Lung (tissue), 11 donors: ENCODE measurements at regions not wholly inside any gene's neighbourhood (a gene's known extent, or its start where the extent isn't known, plus 50 kb on each side); places are given as distances from the start of the nearest gene placed in this dataset.

Source experiments
- ATAC-seq: fragments of 200-7000 bp; cut with Tn5 transposase; one replicate; pipeline ENCODE4 v1.9.1; 2020; ENCODE audit warnings: moderate number of reproducible peaks; ENCODE audit not compliant: insufficient read depth, low FRiP score
- DNase-seq, 3 donors: peaks; one replicate each; pipeline ENCODE4 v3.0.0-alpha.2; 2013 to 2017
- H3K27ac ChIP-seq, 2 donors: one replicate each; pipeline ENCODE4 v1.5.1; 2013; ENCODE audit warnings: mild to moderate bottlenecking in 2 of 2, moderate library complexity in 2 of 2, control low read depth in 1 of 2, inconsistent platforms in 1 of 2, low read depth in 1 of 2, low read length in 1 of 2
- H3K27me3 ChIP-seq, 3 donors: one replicate each; pipeline ENCODE4 v1.5.1; 2013; ENCODE audit warnings: low read length in 2 of 3; ENCODE audit not compliant: control insufficient read depth in 3 of 3, insufficient read depth in 3 of 3
- H3K36me3 ChIP-seq, 4 donors: one replicate each; pipeline ENCODE4 v1.5.1; 2013; ENCODE audit warnings: low read length in 4 of 4, mild to moderate bottlenecking in 1 of 4, moderate library complexity in 1 of 4; ENCODE audit not compliant: control insufficient read depth in 4 of 4, insufficient read depth in 4 of 4
- H3K4me1 ChIP-seq, 5 donors: one replicate each; pipeline ENCODE4 v1.5.1; 2013; ENCODE audit warnings: low read length in 5 of 5, mild to moderate bottlenecking in 2 of 5, moderate library complexity in 1 of 5; ENCODE audit not compliant: control insufficient read depth in 5 of 5, insufficient read depth in 5 of 5
- H3K4me3 ChIP-seq: one replicate; pipeline ENCODE4 v1.5.1; 2013; ENCODE audit warnings: mild to moderate bottlenecking, control low read depth, moderate library complexity
- H3K9ac ChIP-seq, 2 donors: one replicate each; pipeline ENCODE4 v1.5.1; 2013; ENCODE audit warnings: low read length in 2 of 2, control low read depth in 1 of 2; ENCODE audit not compliant: insufficient read depth in 1 of 2
- H3K9me3 ChIP-seq, 4 donors: one replicate each; pipeline ENCODE4 v1.5.1; 2013; ENCODE audit warnings: low read length in 3 of 4, mild to moderate bottlenecking in 1 of 4, moderate library complexity in 1 of 4; ENCODE audit not compliant: control insufficient read depth in 4 of 4, insufficient read depth in 3 of 4
- WGBS, 2 donors: extraction: QIAGEN DNeasy Blood & Tissue Kit; methylation state at CpG; one replicate each; pipeline ENCODE4 v1.1.7; 2013; 5-methylcytosine and 5-hydroxymethylcytosine counted together
- TF ChIP-seq, protein P1 (sequence below): IDR thresholded peaks from 2 replicates; pipeline ENCODE4 v1.5.1; 2012; ENCODE audit warnings: mild to moderate bottlenecking; ENCODE audit errors: control extremely low read depth, extremely low read depth
- donor health status: control.
- donor health status: control.
- donor health status: Bipolar disorder and iron deficiency.
- donor health status: healthy.
- donor health status: DM: yes; HTN: yes; CAD: no.

DNA sequence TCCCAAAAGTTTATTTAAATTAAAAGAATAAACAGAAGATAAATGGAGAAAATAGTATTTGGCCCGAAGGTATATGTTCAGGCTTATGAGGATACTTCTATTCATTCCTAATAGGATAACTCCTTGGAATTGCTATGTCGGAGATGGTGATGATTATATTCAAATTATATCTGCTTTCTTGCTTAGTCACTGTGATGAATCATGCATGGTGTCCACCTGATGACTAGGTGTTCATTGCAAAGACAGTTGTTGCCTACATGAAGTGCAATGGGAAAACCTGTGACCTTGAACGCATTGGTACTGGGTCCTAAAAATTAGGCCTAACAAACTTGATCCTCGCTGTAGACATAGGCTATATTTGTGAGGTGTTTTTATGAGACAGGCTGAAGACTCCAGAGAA lies 617.3 kb upstream of the ZEB2 start:
- TF ChIP-seq, protein P1, sequence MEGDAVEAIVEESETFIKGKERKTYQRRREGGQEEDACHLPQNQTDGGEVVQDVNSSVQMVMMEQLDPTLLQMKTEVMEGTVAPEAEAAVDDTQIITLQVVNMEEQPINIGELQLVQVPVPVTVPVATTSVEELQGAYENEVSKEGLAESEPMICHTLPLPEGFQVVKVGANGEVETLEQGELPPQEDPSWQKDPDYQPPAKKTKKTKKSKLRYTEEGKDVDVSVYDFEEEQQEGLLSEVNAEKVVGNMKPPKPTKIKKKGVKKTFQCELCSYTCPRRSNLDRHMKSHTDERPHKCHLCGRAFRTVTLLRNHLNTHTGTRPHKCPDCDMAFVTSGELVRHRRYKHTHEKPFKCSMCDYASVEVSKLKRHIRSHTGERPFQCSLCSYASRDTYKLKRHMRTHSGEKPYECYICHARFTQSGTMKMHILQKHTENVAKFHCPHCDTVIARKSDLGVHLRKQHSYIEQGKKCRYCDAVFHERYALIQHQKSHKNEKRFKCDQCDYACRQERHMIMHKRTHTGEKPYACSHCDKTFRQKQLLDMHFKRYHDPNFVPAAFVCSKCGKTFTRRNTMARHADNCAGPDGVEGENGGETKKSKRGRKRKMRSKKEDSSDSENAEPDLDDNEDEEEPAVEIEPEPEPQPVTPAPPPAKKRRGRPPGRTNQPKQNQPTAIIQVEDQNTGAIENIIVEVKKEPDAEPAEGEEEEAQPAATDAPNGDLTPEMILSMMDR = no peak
- no peaks in the 10 kb centered on the region for H3K4me1 ChIP-seq
- no peaks in the 10 kb centered on the region for H3K9me3 ChIP-seq
- H3K9ac ChIP-seq = no peak overlapping the region
- 95 to 98% methylated on average over 4 of the region's 4 CpGs for WGBS, 2 donors
- no peak for DNase-seq
- no peaks in the 10 kb centered on the region for H3K36me3 ChIP-seq
- H3K27ac ChIP-seq = no peak overlapping the region
- ATAC-seq = no peak
- H3K4me3 ChIP-seq = no peak overlapping the region
- H3K27me3 ChIP-seq = no peaks in the 10 kb centered on the region

- ATAC-seq (no peak), DNase-seq (no peak)
- TF ChIP-seq, protein P1 = no peak
- Histone ChIP-seq H3K36me3 (no peaks in the 10 kb centered on the region), H3K27ac (no peak overlapping the region), H3K9me3 (no peaks in the 10 kb centered on the region), H3K4me1 (no peaks in the 10 kb centered on the region), H3K4me3 (no peak overlapping the region), H3K27me3 (no peaks in the 10 kb centered on the region), H3K9ac (no peak overlapping the region)
- 86 to 98% methylated on average over 1 of the region's 1 CpG for WGBS, 2 donors
Observed at GRCh38 chr2:145136702-145137101, 616.8 kb upstream of the ZEB2 start.

- Histone ChIP-seq H3K27ac (no peak overlapping the region), H3K27me3 (no peaks in the 10 kb centered on the region), H3K9me3 (no peaks in the 10 kb centered on the region), H3K4me3 (no peak overlapping the region), H3K36me3 (no peaks in the 10 kb centered on the region), H3K4me1 (peaks cover 0 to 3% (median 0%) of the 10 kb centered on the region in 5 donors), H3K9ac (no peak overlapping the region)
- 84 to 93% methylated on average over 2 of the region's 2 CpGs for WGBS, 2 donors
- DNase-seq = no peak
- ATAC-seq = no peak
- TF ChIP-seq, protein P1 = no peak
Observed at GRCh38 chr2:145126146-145126545, 606.2 kb upstream of the ZEB2 start.

DNA sequence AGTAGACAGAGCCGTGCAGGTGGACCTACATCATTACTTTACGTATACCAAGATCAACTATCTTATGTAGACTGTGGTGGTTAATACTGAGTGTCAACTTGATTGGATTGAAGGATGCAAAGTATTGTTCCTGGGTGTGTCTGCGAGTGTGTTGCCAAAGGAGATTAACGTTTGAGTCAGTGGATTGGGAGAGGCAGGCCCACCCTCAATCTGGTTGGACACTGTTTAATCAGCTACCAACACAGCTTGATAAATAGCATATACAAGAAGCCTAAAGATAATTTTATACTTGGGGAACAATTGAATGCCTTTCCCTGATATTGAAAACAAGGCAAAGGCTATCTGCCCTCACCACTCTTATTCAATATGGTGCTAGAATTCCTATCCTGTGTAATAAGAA lies 604.2 kb upstream of the ZEB2 start:
- H3K36me3 ChIP-seq = no peaks in the 10 kb centered on the region
- DNase-seq (no peak), ATAC-seq (no peak)
- no peak overlapping the region for H3K9ac ChIP-seq
- no peaks in the 10 kb centered on the region for H3K9me3 ChIP-seq
- H3K4me3 ChIP-seq = no peak overlapping the region
- TF ChIP-seq, protein P1 = no peak
- H3K4me1 ChIP-seq = peaks cover 0 to 3% (median 0%) of the 10 kb centered on the region in 5 donors
- 89 to 92% methylated on average over 4 of the region's 4 CpGs for WGBS, 2 donors
- no peak overlapping the region for H3K27ac ChIP-seq
- no peaks in the 10 kb centered on the region for H3K27me3 ChIP-seq
